Astrocyte (in vitro differentiated cells and primary cell): ENCODE measurements at regions not wholly inside any gene's neighbourhood (a gene's known extent, or its start where the extent isn't known, plus 50 kb on each side); places are given as distances from the start of the nearest gene placed in this dataset.

Source experiments
- DNase-seq: peaks from one replicate; pipeline ENCODE4 v3.0.0-alpha.2; 2010; ENCODE audit warnings: low read depth
- FAIRE-seq: peaks from 2 replicates; lab custom pipeline; 2011; peaks lifted over from hg19 to GRCh38; lab: Jason Lieb, UNC
- H2AFZ ChIP-seq: 2 replicates; pipeline ENCODE4 v1.6.0; 2012; ENCODE audit warnings: low read depth, low read length, inconsistent platforms
- H3K27ac ChIP-seq: 2 replicates; pipeline ENCODE4 v1.5.1; 2011; ENCODE audit warnings: low read depth, low read length, inconsistent platforms
- H3K27me3 ChIP-seq: 2 replicates; pipeline ENCODE4 v1.6.0; 2011; ENCODE audit warnings: low read length, inconsistent platforms; ENCODE audit not compliant: insufficient read depth
- H3K36me3 ChIP-seq: 2 replicates; pipeline ENCODE4 v1.5.1; 2011; ENCODE audit warnings: low read length, inconsistent platforms; ENCODE audit not compliant: insufficient read depth
- H3K4me1 ChIP-seq: 2 replicates; pipeline ENCODE4 v1.5.1; 2011; ENCODE audit warnings: low read length, inconsistent platforms; ENCODE audit not compliant: insufficient read depth
- H3K4me2 ChIP-seq: 2 replicates; pipeline ENCODE4 v1.6.0; 2012; ENCODE audit warnings: low read length, inconsistent platforms
- H3K4me3 ChIP-seq: 2 replicates; pipeline ENCODE4 v1.5.1; 2011; ENCODE audit warnings: low read depth, mild to moderate bottlenecking, low read length, inconsistent platforms; ENCODE audit not compliant: insufficient read depth
- H3K79me2 ChIP-seq: 2 replicates; pipeline ENCODE4 v1.6.0; 2012; ENCODE audit warnings: mild to moderate bottlenecking, low read length, inconsistent platforms; ENCODE audit not compliant: insufficient read depth
- H3K9ac ChIP-seq: 2 replicates; pipeline ENCODE4 v1.6.0; 2012; ENCODE audit warnings: mild to moderate bottlenecking, low read length, inconsistent platforms
- H3K9me3 ChIP-seq: 2 replicates; pipeline ENCODE4 v1.5.1; 2012; ENCODE audit warnings: low read depth, mild to moderate bottlenecking, low read length, inconsistent platforms; ENCODE audit not compliant: insufficient read depth
- H4K20me1 ChIP-seq: 2 replicates; pipeline ENCODE4 v1.6.0; 2012; ENCODE audit warnings: low read length, inconsistent platforms; ENCODE audit not compliant: insufficient read depth
- H3K27ac Mint-ChIP-seq: one replicate; pipeline ENCODE4 v1.8.0; 2021; ENCODE audit warnings: mild to moderate bottlenecking, mixed read lengths; ENCODE audit not compliant: unreplicated experiment
- H3K27me3 Mint-ChIP-seq: one replicate; pipeline ENCODE4 v1.8.0; 2021; ENCODE audit warnings: low read depth, mixed read lengths; ENCODE audit not compliant: unreplicated experiment
- H3K36me3 Mint-ChIP-seq: one replicate; pipeline ENCODE4 v1.8.0; 2021; ENCODE audit warnings: low read depth, mixed read lengths; ENCODE audit not compliant: unreplicated experiment
- H3K4me1 Mint-ChIP-seq: one replicate; pipeline ENCODE4 v1.8.0; 2021; ENCODE audit warnings: low read depth, mixed read lengths; ENCODE audit not compliant: unreplicated experiment
- H3K4me3 Mint-ChIP-seq: one replicate; pipeline ENCODE4 v1.8.0; 2021; ENCODE audit warnings: mild to moderate bottlenecking, moderate library complexity, mixed read lengths; ENCODE audit not compliant: unreplicated experiment
- H3K9me3 Mint-ChIP-seq: one replicate; pipeline ENCODE4 v1.8.0; 2021; ENCODE audit warnings: mild to moderate bottlenecking, mixed read lengths; ENCODE audit not compliant: unreplicated experiment
- CTCF ChIP-seq: IDR thresholded peaks from 2 replicates; pipeline ENCODE4 v1.5.1; 2011; ENCODE audit warnings: low read depth, mild to moderate bottlenecking, inconsistent platforms, low read length, moderate library complexity; ENCODE audit not compliant: insufficient read depth
- EZH2 ChIP-seq: IDR thresholded peaks from 2 replicates; pipeline ENCODE4 v1.6.1; 2012; ENCODE audit warnings: mild to moderate bottlenecking, low read length, inconsistent platforms; ENCODE audit not compliant: insufficient read depth

- H3K4me3 Mint-ChIP-seq = no peak overlapping the region
- Histone ChIP-seq H3K4me1 (no peaks in the 10 kb centered on the region), H2AFZ (no peak overlapping the region), H3K79me2 (no peaks in the 10 kb centered on the region), H3K27me3 (no peaks in the 10 kb centered on the region), H3K36me3 (no peaks in the 10 kb centered on the region), H3K27ac (no peak overlapping the region), H3K4me3 (no peak overlapping the region), H3K9ac (no peak overlapping the region), H4K20me1 (no peaks in the 10 kb centered on the region), H3K4me2 (no peak overlapping the region), H3K9me3 (no peaks in the 10 kb centered on the region)
- H3K4me1 Mint-ChIP-seq = peaks cover 2% of the 10 kb centered on the region
- H3K27me3 Mint-ChIP-seq = peaks cover 3% of the 10 kb centered on the region
- FAIRE-seq (no peak), DNase-seq (peak; percentile 49)
- H3K36me3 Mint-ChIP-seq = no peaks in the 10 kb centered on the region
- no peaks in the 10 kb centered on the region for H3K9me3 Mint-ChIP-seq
- TF ChIP-seq CTCF (no peak), EZH2 (no peak)
- no peak overlapping the region for H3K27ac Mint-ChIP-seq
Observed at GRCh38 chr18:5662586-5663090, 118.8 kb upstream of the EPB41L3 start.

GRCh38 chr18:5661179-5661578 is 117.4 kb upstream of the EPB41L3 start:
- H3K27me3 Mint-ChIP-seq = peaks cover 3% of the 10 kb centered on the region
- FAIRE-seq = no peak
- H3K4me1 ChIP-seq = no peaks in the 10 kb centered on the region
- H3K36me3 ChIP-seq = no peaks in the 10 kb centered on the region
- no peaks in the 10 kb centered on the region for H3K9me3 ChIP-seq
- H3K27me3 ChIP-seq = no peaks in the 10 kb centered on the region
- H3K4me3 Mint-ChIP-seq = no peak overlapping the region
- H3K27ac ChIP-seq = no peak overlapping the region
- no peaks in the 10 kb centered on the region for H3K79me2 ChIP-seq
- H3K4me3 ChIP-seq = no peak overlapping the region
- H3K36me3 Mint-ChIP-seq = no peaks in the 10 kb centered on the region
- TF ChIP-seq EZH2 = no peak
- no peak for TF ChIP-seq CTCF
- H3K9me3 Mint-ChIP-seq = no peaks in the 10 kb centered on the region
- no peak overlapping the region for H3K4me2 ChIP-seq
- H4K20me1 ChIP-seq = no peaks in the 10 kb centered on the region
- H3K4me1 Mint-ChIP-seq = peaks cover 2% of the 10 kb centered on the region
- H3K27ac Mint-ChIP-seq = no peak overlapping the region
- H2AFZ ChIP-seq = no peak overlapping the region
- DNase-seq = peak; percentile 41
- H3K9ac ChIP-seq = no peak overlapping the region

- no peak for TF ChIP-seq EZH2
- no peak for TF ChIP-seq CTCF
- no peak for FAIRE-seq
- no peak overlapping the region for H2AFZ ChIP-seq
Observed at GRCh38 chr18:5653802-5654201, 110.0 kb upstream of the EPB41L3 start.

More at GRCh38 chr18:5653802-5654201, 110.0 kb upstream of the EPB41L3 start:
- Mint-ChIP-seq H3K4me1 (no peaks in the 10 kb centered on the region), H3K27ac (no peak overlapping the region), H3K4me3 (no peak overlapping the region), H3K27me3 (peaks cover 4% of the 10 kb centered on the region), H3K36me3 (no peaks in the 10 kb centered on the region), H3K9me3 (no peaks in the 10 kb centered on the region)
- Histone ChIP-seq H3K9me3 (no peaks in the 10 kb centered on the region), H3K27me3 (no peaks in the 10 kb centered on the region), H3K4me1 (no peaks in the 10 kb centered on the region), H4K20me1 (no peaks in the 10 kb centered on the region), H3K27ac (no peak overlapping the region), H3K4me2 (no peak overlapping the region), H3K4me3 (no peak overlapping the region), H3K36me3 (no peaks in the 10 kb centered on the region), H3K9ac (no peak overlapping the region), H3K79me2 (no peaks in the 10 kb centered on the region)
- no peak for DNase-seq
